Suprapubic skin (tissue), 4 donors: ENCODE measurements at regions not wholly inside any gene's neighbourhood (a gene's known extent, or its start where the extent isn't known, plus 50 kb on each side); places are given as distances from the start of the nearest gene placed in this dataset.

Experiments
- DNase-seq, 2 donors: peaks; one replicate each; pipeline ENCODE4 v3.0.0-alpha.2; 2019; ENCODE audit warnings: low spot score in 2 of 2
- H3K27ac ChIP-seq: fragments of 200-600 bp; sonication (generic); one replicate; pipeline ENCODE4 v1.5.1; 2019
- H3K27me3 ChIP-seq: fragments of 200-600 bp; sonication (generic); one replicate; pipeline ENCODE4 v1.5.1; 2019
- H3K36me3 ChIP-seq: fragments of 200-600 bp; sonication (generic); one replicate; pipeline ENCODE4 v1.5.1; 2019
- H3K4me1 ChIP-seq: fragments of 200-600 bp; sonication (generic); one replicate; pipeline ENCODE4 v1.5.1; 2019
- H3K4me3 ChIP-seq: fragments of 200-600 bp; sonication (generic); one replicate; pipeline ENCODE4 v1.5.1; 2019; ENCODE audit warnings: mild to moderate bottlenecking
- H3K9me3 ChIP-seq: fragments of 200-600 bp; sonication (generic); one replicate; pipeline ENCODE4 v1.5.1; 2019
- EP300 ChIP-seq: sonication (generic); formaldehyde crosslinking; IDR thresholded peaks from one replicate; pipeline ENCODE4 v1.6.1; 2017; ENCODE audit warnings: antibody characterized with exemption
- POLR2A ChIP-seq, 2 donors: fragments of 450-650 bp; IDR thresholded peaks; one replicate each; pipeline ENCODE4 v1.6.1; 2017; ENCODE audit warnings: antibody characterized with exemption in 2 of 2, mild to moderate bottlenecking in 2 of 2, moderate library complexity in 2 of 2
- POLR2AphosphoS5 ChIP-seq, 3 donors: sonication (generic); formaldehyde crosslinking; IDR thresholded peaks; one replicate each; pipeline ENCODE4 v1.6.1; 2017; ENCODE audit warnings: antibody characterized with exemption in 3 of 3
- WGBS: methylation state at CpG from one replicate; pipeline ENCODE4 v1.1.5; 2018; 5-methylcytosine and 5-hydroxymethylcytosine counted together
- TF ChIP-seq, protein P1 (sequence below), 2 donors: fragments of 200-600 bp in 1 of 2; fragments of 450-650 bp in 1 of 2; sonication (generic) in 1 of 2; IDR thresholded peaks; one replicate each; pipeline ENCODE4 v1.5.1; 2016 to 2019; ENCODE audit warnings: antibody characterized with exemption in 2 of 2, mild to moderate bottlenecking in 1 of 2, moderate library complexity in 1 of 2

DNA sequence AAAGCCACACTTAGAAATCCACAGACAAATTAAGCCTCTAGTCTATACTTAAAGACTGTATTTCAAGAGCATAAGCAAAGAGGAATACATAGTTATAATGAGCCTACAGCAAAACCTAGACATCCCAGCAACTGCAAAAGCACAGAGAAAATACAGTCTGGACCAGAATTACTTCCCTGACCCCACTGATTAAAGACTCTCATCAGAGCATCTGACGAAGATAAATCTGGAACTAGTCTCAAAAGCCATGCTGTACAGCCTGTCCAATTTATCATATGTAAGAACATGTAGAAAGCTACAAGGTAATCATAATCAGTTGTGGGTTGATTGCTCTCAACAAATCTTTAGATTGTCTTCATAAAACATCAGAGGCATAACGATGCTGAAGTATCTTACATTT lies 285.1 kb upstream of the CAND1 start:
- no peaks in the 10 kb centered on the region for H3K36me3 ChIP-seq
- H3K4me3 ChIP-seq: no peak overlapping the region
- no peak overlapping the region for H3K27ac ChIP-seq
- WGBS: 79% methylated on average over 2 of the region's 2 CpGs
- peaks cover 4% of the 10 kb centered on the region for H3K9me3 ChIP-seq
- no peaks in the 10 kb centered on the region for H3K27me3 ChIP-seq
- H3K4me1 ChIP-seq: peaks cover 3% of the 10 kb centered on the region
- TF ChIP-seq POLR2A (IDR thresholded peaks at IDR 0.05) (no peak), POLR2AphosphoS5 (IDR thresholded peaks at IDR 0.05) (no peak), EP300 (no peak)
- TF ChIP-seq, protein P1, sequence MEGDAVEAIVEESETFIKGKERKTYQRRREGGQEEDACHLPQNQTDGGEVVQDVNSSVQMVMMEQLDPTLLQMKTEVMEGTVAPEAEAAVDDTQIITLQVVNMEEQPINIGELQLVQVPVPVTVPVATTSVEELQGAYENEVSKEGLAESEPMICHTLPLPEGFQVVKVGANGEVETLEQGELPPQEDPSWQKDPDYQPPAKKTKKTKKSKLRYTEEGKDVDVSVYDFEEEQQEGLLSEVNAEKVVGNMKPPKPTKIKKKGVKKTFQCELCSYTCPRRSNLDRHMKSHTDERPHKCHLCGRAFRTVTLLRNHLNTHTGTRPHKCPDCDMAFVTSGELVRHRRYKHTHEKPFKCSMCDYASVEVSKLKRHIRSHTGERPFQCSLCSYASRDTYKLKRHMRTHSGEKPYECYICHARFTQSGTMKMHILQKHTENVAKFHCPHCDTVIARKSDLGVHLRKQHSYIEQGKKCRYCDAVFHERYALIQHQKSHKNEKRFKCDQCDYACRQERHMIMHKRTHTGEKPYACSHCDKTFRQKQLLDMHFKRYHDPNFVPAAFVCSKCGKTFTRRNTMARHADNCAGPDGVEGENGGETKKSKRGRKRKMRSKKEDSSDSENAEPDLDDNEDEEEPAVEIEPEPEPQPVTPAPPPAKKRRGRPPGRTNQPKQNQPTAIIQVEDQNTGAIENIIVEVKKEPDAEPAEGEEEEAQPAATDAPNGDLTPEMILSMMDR (IDR thresholded peaks at IDR 0.05): no peak
- DNase-seq: no peak

DNA sequence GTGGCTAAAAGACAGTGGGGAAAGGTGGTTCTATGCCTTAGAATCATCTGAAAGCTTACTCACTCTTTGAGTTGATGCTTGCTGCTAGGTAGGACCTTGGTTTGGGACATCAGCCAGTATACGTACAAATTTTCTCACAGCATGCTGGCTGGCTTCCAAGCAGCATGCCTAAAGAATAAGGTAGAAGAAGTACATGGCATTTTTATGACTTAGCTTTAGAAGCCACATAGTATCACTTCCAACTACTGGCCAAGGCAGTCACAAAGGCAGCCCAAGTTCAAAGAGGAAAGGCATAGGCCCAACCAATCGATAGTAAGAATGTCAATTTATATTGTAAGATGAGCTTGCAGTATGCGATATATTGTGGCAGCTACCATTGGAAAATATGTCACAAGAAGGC lies 284.2 kb upstream of the CAND1 start:
- TF ChIP-seq, protein P1 (IDR thresholded peaks at IDR 0.05): no peak
- TF ChIP-seq POLR2AphosphoS5 (IDR thresholded peaks at IDR 0.05) (no peak), EP300 (no peak), POLR2A (IDR thresholded peaks at IDR 0.05) (no peak)
- WGBS: 47% methylated on average over 3 of the region's 3 CpGs
- no peak for DNase-seq
- Histone ChIP-seq H3K27ac (no peak overlapping the region), H3K9me3 (peaks cover 4% of the 10 kb centered on the region), H3K27me3 (no peaks in the 10 kb centered on the region), H3K36me3 (no peaks in the 10 kb centered on the region), H3K4me1 (peaks cover 3% of the 10 kb centered on the region), H3K4me3 (no peak overlapping the region)

DNA sequence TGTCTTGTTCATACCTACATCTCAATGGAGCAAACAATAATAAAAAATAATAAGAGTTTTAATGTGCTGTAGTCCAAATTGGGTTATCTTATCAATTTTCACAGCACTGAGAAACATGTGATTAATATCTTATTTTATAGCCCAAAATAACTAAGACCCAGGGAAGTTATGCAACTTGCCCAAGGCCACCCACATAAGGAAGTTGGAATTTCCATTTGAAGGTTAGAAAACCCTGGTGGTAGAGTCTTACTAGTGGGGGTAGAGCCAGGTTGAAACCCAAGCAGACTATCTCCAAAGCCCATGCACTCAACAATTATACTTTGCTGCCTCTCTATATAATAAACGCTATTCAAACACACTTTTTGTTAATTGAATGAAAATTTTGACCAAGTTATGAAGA lies 270.0 kb upstream of the CAND1 start:
- Histone ChIP-seq H3K4me1 (no peaks in the 10 kb centered on the region), H3K27me3 (no peaks in the 10 kb centered on the region), H3K27ac (no peak overlapping the region), H3K4me3 (no peak overlapping the region), H3K9me3 (no peaks in the 10 kb centered on the region), H3K36me3 (no peaks in the 10 kb centered on the region)
- TF ChIP-seq POLR2A (IDR thresholded peaks at IDR 0.05): no peak
- TF ChIP-seq, protein P1 (IDR thresholded peaks at IDR 0.05): no peak
- 97% methylated on average over 1 of the region's 1 CpG for WGBS
- no peak for DNase-seq

DNA sequence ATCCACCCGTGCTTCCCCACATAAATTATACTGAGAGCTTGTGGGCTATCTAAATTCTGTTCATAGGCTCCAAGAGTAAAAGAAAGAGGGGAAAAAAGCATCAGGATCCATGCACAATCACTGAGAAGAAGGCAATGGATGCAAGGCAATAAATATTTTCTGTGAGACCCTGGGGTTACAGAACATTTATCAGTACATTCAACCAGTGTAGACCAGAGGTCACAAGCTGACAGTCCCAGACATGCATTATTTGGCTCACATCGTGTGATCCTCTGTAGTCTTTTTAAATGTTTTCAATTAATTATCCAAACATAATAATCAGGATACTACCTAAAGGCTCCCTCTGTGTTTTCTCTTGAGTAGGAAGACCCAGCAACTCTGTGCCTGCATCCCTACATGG lies 267.9 kb upstream of the CAND1 start:
- Histone ChIP-seq H3K27ac (no peak overlapping the region), H3K9me3 (no peaks in the 10 kb centered on the region), H3K4me3 (no peak overlapping the region), H3K27me3 (no peaks in the 10 kb centered on the region), H3K4me1 (no peaks in the 10 kb centered on the region), H3K36me3 (no peaks in the 10 kb centered on the region)
- WGBS: 33% methylated on average over 2 of the region's 2 CpGs
- no peak for DNase-seq
- TF ChIP-seq, protein P1 (IDR thresholded peaks at IDR 0.05): no peak
- TF ChIP-seq POLR2A (IDR thresholded peaks at IDR 0.05): no peak
- TF ChIP-seq POLR2AphosphoS5 (IDR thresholded peaks at IDR 0.05): no peak

DNA sequence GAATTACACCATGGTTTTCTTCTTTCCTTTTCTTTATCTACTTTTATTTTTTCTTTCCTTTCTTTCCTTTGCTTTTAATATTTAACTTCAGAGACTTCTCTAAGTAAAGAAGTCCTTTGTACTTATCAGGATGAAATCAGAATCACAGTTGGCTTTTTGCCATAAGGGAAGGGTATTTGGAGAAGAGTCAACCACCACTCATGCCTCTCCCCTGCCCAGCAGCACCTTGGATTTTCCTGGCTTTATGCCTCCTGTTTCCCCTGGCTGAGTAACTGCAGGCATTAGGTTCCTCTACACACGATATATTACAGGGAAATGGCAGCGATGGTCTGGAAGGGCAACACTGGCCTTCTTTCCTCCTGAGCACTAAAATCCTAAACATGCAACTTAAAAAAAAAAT lies 266.4 kb upstream of the CAND1 start:
- Histone ChIP-seq H3K27ac (no peak overlapping the region), H3K4me1 (no peaks in the 10 kb centered on the region), H3K36me3 (no peaks in the 10 kb centered on the region), H3K9me3 (no peaks in the 10 kb centered on the region), H3K4me3 (no peak overlapping the region), H3K27me3 (no peaks in the 10 kb centered on the region)
- 46% methylated on average over 2 of the region's 2 CpGs for WGBS
- TF ChIP-seq, protein P1 (IDR thresholded peaks at IDR 0.05): no peak
- TF ChIP-seq POLR2A (IDR thresholded peaks at IDR 0.05): no peak
- no peak for TF ChIP-seq EP300
- no peak for TF ChIP-seq POLR2AphosphoS5 (IDR thresholded peaks at IDR 0.05)
- DNase-seq: no peak
